Fibroblast of mammary gland (primary cell): ENCODE measurements at regions not wholly inside any gene's neighbourhood (a gene's known extent, or its start where the extent isn't known, plus 50 kb on each side); places are given as distances from the start of the nearest gene placed in this dataset.

Experiments
- DNase-seq: peaks from one replicate; pipeline ENCODE4 v3.0.0-alpha.2; 2010; ENCODE audit warnings: low read depth
- H3K4me3 ChIP-seq: 2 replicates; pipeline ENCODE4 v1.5.1; 2011; ENCODE audit warnings: low read depth, mild to moderate bottlenecking, low read length, moderate library complexity; ENCODE audit not compliant: control insufficient read depth
- CTCF ChIP-seq: conservative IDR thresholded peaks from 2 replicates; pipeline ENCODE4 v1.5.1; 2011; ENCODE audit warnings: low read depth, low read length, inconsistent platforms; ENCODE audit not compliant: control insufficient read depth, insufficient read depth

DNA sequence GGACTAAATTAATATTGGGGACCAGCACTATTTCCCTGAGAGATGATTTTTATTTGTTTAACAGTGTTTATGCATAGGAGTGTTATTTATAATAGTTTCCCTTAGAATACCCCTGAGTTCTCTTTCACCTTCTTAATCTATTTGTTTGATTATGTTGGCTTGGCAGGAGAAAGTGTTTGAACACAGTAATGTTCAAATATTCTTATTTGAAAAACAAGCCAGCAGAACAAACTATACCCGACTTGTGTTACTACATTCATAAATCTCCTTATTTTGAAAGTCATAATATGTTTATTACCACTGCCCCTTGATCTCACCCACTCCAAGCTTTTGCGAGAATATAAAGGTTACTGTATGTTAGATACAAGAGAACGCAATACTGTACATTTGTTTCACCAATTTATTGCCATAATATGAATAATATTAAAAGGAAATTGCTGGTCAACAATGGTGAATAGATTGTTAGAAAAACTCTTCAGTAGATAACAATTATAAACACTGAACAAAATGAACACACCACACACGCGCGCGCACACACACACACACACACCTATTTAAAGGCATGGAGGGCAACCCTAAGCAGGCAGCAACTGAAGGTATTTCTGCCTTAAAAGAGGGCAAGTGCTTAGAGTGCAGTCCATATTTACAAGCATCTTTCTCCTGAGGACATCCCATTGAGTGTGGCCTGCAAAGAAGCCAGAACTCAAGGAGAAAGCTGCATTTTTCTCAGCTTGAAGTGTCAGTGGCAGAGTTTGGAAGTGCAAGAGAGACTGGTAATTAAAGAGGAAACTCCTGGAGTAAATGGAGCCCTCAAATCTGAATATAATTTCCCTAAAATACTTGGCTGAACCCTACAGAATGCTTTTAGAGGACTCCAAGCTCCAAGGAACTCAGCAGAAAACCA is 279.4 kb upstream of the MAN1A1 start:
- TF ChIP-seq CTCF, result no peak
- H3K4me3 ChIP-seq, result no peak overlapping the region
- DNase-seq, result no peak

- no peak for TF ChIP-seq CTCF
- H3K4me3 ChIP-seq, result no peak overlapping the region
- DNase-seq, result peak; percentile 75
Observed at GRCh38 chr6:119627908-119628669, 278.5 kb upstream of the MAN1A1 start.

DNA sequence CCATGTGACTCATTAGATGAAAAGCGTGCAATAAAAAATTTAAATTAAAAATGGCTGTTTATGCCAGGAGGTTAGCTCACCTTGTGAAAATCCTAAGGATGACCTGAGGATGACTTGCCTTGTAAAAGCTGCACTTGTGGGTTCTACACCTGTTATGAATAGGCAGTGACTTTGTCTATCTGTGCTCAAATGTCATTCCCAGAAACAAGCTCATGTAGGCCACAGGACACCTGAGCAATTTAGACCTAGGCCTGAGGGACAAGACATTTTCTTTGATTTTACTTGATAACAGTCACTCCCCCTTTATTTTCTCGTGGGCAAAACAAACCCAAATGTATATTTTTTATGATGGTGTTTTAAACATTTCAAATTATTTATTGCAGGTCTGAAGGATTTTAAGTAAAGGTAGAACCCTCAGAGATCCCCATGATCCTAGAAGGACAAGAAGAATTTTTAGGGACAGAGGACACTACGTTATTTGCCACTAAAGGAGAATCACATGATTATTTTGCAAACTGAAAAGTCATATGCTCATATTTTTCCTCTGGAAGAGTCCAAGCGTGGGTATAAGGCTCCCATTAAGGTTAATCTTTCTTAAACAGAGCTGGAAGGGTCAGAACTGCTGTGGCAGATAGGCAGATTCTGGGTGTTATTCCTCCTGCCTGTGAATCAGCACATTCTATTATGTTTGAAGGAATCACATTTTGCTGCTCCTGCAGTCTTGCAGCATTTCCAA is 277.5 kb upstream of the MAN1A1 start:
- TF ChIP-seq CTCF, result no peak
- H3K4me3 ChIP-seq, result no peak overlapping the region
- no peak for DNase-seq

DNA sequence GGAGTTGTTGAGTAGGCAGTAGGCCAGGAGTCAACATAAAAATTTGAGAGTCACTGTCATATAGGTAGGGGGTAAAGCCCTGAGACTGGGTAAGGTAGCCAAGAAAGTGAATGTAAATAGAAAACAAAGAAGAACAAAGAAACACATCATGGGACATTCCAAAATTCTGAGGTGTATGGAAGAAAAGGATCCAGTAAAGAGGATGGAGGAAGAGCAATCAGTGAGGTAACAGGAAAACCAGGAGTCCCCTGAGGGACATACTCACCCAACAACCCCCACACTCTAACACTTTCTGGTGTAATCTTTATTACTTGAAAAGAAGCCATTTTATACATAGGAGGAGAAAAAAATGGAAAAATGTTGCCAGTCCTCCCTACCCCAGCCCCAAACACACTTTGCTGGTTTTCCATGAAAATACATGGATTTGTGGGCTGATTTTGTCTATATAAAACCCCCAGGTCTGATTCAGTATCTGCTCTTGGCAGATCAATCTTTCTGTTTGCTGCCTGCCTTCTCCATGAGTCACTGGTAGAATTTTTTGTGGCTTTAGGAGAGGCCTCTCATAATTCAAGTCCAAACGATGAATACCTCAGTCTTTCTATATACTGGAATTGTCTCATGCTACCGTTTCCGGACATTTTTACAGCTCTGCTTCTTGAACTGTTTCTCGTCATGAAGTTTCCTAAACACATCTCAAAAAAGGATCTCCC is 271.4 kb upstream of the MAN1A1 start:
- H3K4me3 ChIP-seq, result no peak overlapping the region
- no peak for TF ChIP-seq CTCF
- DNase-seq, result peak; percentile 95

DNA sequence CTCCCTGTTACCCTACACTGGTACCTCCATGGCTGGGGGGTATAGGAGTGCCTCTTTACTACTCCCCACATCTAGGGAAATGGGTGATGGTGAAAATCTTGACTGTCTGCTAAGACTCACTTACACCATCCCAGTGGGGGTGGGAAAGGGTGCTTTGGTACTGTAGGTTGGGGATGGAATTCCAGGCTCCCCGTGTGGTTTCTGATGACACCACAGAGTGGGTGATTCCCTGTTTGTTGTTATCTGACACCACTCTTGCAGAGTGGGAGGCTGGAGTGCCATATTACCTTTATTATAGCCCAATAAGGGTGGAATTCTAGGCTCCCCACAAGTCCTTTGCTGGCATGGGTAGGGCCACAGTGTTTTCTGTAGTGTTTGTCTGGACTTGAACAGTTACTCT is 264.6 kb upstream of the MAN1A1 start:
- no peak for TF ChIP-seq CTCF
- peak; percentile 44 for DNase-seq
- H3K4me3 ChIP-seq, result no peak overlapping the region

DNA sequence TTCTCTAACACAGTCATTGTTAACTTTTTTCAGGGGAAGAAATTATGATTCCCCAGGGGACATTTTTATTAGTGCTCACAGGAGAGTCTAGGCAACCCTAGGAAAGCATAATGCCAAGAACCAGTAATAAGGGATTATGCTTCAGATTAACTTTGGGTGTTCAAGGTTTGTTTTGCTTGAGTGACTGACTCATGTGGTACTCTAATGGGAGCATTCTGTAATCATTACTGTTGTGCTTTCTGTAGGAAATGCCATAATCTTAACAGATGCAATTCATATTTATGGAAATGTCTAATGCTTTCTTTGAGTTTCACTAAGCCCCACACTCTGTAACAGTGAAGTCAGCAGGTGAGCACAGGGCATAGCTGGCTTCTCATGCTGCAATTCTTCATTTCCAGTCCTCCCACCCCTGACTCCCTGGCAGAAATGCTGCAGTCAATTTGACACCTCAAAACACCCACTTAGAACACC is 263.4 kb upstream of the MAN1A1 start:
- H3K4me3 ChIP-seq, result no peak overlapping the region
- TF ChIP-seq CTCF, result no peak
- DNase-seq, result peak; percentile 83
